Right lobe of liver (tissue), 4 donors: ENCODE measurements at regions not wholly inside any gene's neighbourhood (a gene's known extent, or its start where the extent isn't known, plus 50 kb on each side); places are given as distances from the start of the nearest gene placed in this dataset.

Source experiments
- CTCF ChIP-seq, 4 donors: fragments of 200-600 bp in 3 of 4; fragments of 450-650 bp in 1 of 4; IDR thresholded peaks; one replicate each; pipeline versions ENCODE4 v1.5.1 to v1.8.0; 2016 to 2022; ENCODE audit warnings: antibody characterized with exemption in 4 of 4, mild to moderate bottlenecking in 2 of 4
- POLR2A ChIP-seq: fragments of 450-650 bp; IDR thresholded peaks from one replicate; pipeline ENCODE4 v1.6.1; 2017; ENCODE audit warnings: antibody characterized with exemption, mild to moderate bottlenecking
- donor health status: DM: no; HTN: no; CAD: no.
- donor health status: DM: no; HTN: no; CAD: no.
- donor health status: DM: no; HTN: yes; CAD: no.

- TF ChIP-seq POLR2A = no peak
- no peak for TF ChIP-seq CTCF (IDR thresholded peaks at IDR 0.05)
Observed at GRCh38 chr3:110413807-110414748, 657.5 kb upstream of the NECTIN3 start.
